ENCODE measurements at regions not wholly inside any gene's neighbourhood (a gene's known extent, or its start where the extent isn't known, plus 50 kb on each side); places are given as distances from the start of the nearest gene placed in this dataset.

DNA sequence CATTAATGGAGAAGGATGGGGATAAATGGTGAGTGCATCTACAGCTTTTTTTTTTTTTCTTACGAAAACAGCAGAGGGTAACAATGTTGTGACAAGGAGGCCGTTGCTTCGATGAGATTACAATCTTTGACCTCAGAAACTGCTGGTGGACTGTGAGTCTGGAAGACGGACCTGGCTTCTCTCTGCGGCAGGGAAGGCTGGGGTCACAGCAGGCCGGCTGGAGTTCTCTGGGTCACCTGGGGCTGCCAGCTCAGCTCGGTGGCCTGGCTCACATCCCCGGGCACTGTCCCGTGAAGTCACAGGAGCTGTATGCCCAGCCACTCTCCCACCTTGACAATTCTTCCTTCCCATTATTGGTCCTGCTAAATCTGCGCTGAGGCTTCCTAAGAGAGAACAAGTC is 160.8 kb downstream of the ACKR3 start:
- TF ChIP-seq CTCF (conservative IDR thresholded peaks at IDR 0.05) (no peak), EZH2 (IDR thresholded peaks at IDR 0.05; ENCODE audit: low read depth) (no peak)
